A673 (cell line): ENCODE measurements at regions not wholly inside any gene's neighbourhood (a gene's known extent, or its start where the extent isn't known, plus 50 kb on each side); places are given as distances from the start of the nearest gene placed in this dataset.

ENCODE experiments used
- EZH2 ChIP-seq: fragments of 200-600 bp; sonication (generic); IDR thresholded peaks from 2 replicates; pipeline ENCODE4 v1.6.1; 2017; ENCODE audit warnings: borderline replicate concordance, low read depth, mild to moderate bottlenecking, mixed read lengths, antibody characterized with exemption, low read length; ENCODE audit not compliant: poor library complexity, severe bottlenecking
- TF ChIP-seq, protein P1 (sequence below): fragments of 300-800, 200-600 bp; sonication (generic); conservative IDR thresholded peaks from 2 replicates; pipeline ENCODE4 v1.5.1; 2017; ENCODE audit warnings: low read depth, mild to moderate bottlenecking, antibody characterized with exemption, low read length, moderate library complexity, mixed read lengths

DNA sequence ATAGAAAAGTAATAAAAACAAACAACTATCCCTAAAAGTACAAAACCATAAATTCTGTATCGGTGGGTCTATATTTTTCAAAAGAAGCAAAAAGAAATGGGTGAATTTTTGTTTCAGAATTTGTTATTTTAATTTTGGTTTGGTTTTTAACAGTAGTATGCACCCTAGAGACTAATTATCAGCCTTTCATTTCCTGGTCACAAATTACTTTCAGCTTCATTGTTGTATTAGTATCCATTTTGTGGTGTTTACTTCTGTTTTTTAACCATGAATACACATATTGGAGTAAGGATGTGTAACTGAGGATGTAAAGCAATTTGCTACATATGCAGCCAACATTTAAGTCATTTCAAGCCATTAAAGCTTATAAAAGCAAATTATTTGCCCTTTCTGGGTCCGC is 97.8 kb downstream of the LUZP4 start:
- TF ChIP-seq, protein P1, sequence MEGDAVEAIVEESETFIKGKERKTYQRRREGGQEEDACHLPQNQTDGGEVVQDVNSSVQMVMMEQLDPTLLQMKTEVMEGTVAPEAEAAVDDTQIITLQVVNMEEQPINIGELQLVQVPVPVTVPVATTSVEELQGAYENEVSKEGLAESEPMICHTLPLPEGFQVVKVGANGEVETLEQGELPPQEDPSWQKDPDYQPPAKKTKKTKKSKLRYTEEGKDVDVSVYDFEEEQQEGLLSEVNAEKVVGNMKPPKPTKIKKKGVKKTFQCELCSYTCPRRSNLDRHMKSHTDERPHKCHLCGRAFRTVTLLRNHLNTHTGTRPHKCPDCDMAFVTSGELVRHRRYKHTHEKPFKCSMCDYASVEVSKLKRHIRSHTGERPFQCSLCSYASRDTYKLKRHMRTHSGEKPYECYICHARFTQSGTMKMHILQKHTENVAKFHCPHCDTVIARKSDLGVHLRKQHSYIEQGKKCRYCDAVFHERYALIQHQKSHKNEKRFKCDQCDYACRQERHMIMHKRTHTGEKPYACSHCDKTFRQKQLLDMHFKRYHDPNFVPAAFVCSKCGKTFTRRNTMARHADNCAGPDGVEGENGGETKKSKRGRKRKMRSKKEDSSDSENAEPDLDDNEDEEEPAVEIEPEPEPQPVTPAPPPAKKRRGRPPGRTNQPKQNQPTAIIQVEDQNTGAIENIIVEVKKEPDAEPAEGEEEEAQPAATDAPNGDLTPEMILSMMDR = no peak
- TF ChIP-seq EZH2 = no peak
